H1 (cell line): ENCODE measurements at regions not wholly inside any gene's neighbourhood (a gene's known extent, or its start where the extent isn't known, plus 50 kb on each side); places are given as distances from the start of the nearest gene placed in this dataset.

Source experiments
- CTCF ChIA-PET: fragments of 300-600 bp; sonication (Branson Sonifier 250); formaldehyde crosslinking; loops from one replicate; lab custom pipeline; 2021; ENCODE audit not compliant: partially characterized antibody; lab: Charles Lee
- POLR2A ChIA-PET: fragments of 300-600 bp; sonication (Branson Sonifier 250); formaldehyde crosslinking; loops from one replicate; lab custom pipeline; 2021; ENCODE audit warnings: inconsistent platforms; ENCODE audit not compliant: partially characterized antibody; lab: Charles Lee
- DNase-seq, 2 experiments: peaks; one replicate each; pipeline versions ENCODE4 v3.0.0 to v3.0.0-alpha.2; 2010 to 2022; ENCODE audit warnings: low spot score in 2 of 2, low read depth in 1 of 2, mixed read lengths in 1 of 2
- FAIRE-seq: peaks from 2 replicates; lab custom pipeline; 2011; peaks lifted over from hg19 to GRCh38; lab: Jason Lieb, UNC
- H2AFZ ChIP-seq: 2 replicates; pipeline ENCODE4 v1.8.1; 2012; ENCODE audit warnings: low read length, inconsistent platforms
- H2AK5ac ChIP-seq: 2 replicates; pipeline ENCODE4 v1.6.1; 2013; ENCODE audit warnings: low read depth, low read length
- H2BK120ac ChIP-seq: replicated peaks from 2 replicates; pipeline ENCODE3; 2013; ENCODE audit warnings: low read depth, low read length, inconsistent platforms
- H2BK12ac ChIP-seq: 2 replicates; pipeline ENCODE4 v1.6.1; 2013; ENCODE audit warnings: low read depth, low read length
- H2BK15ac ChIP-seq: 2 replicates; pipeline ENCODE4 v1.6.1; 2013; ENCODE audit warnings: low read length
- H2BK20ac ChIP-seq: 2 replicates; pipeline ENCODE4 v1.6.1; 2013; ENCODE audit warnings: low read length
- H2BK5ac ChIP-seq: 2 replicates; pipeline ENCODE4 v1.6.1; 2013; ENCODE audit warnings: low read depth, low read length
- H3K14ac ChIP-seq: 2 replicates; pipeline ENCODE4 v1.6.1; 2013; ENCODE audit warnings: inconsistent platforms; ENCODE audit not compliant: insufficient read length
- H3K18ac ChIP-seq: 2 replicates; pipeline ENCODE4 v1.6.1; 2013; ENCODE audit warnings: low read length; ENCODE audit errors: extremely low read depth
- H3K23ac ChIP-seq: 2 replicates; pipeline ENCODE4 v1.6.1; 2013; ENCODE audit warnings: inconsistent platforms; ENCODE audit not compliant: insufficient read length
- H3K23me2 ChIP-seq: 2 replicates; pipeline ENCODE4 v1.6.1; 2013; ENCODE audit warnings: low read depth, low read length
- H3K27ac ChIP-seq: 2 replicates; pipeline ENCODE4 v1.6.1; 2011; ENCODE audit warnings: low read depth, low read length, inconsistent platforms
- H3K27me3 ChIP-seq, 4 experiments: replicated peaks in 1 of 4; 1 replicate in 1 of 4; 2 replicates in 3 of 4; pipeline versions ENCODE4 v1.6.1 to v1.8.1; 2011 to 2013; ENCODE audit warnings: low read length in 3 of 4, mild to moderate bottlenecking in 3 of 4, inconsistent platforms in 2 of 4, mixed read lengths in 2 of 4, moderate library complexity in 1 of 4; ENCODE audit not compliant: control insufficient read depth in 3 of 4, insufficient read depth in 3 of 4; ENCODE audit errors: extremely low read depth in 1 of 4
- H3K36me3 ChIP-seq, 4 experiments: 2 replicates each; pipeline versions ENCODE4 v1.6.1 to v1.8.1; 2011 to 2013; ENCODE audit warnings: mild to moderate bottlenecking in 4 of 4, low read length in 3 of 4, moderate library complexity in 2 of 4, control low read depth in 1 of 4, inconsistent platforms in 1 of 4; ENCODE audit not compliant: insufficient read depth in 4 of 4, control insufficient read depth in 2 of 4
- H3K4ac ChIP-seq: replicated peaks from 2 replicates; pipeline ENCODE3; 2013; ENCODE audit warnings: low read length, low read depth, mixed read lengths, inconsistent platforms; ENCODE audit not compliant: insufficient read length
- H3K4me1 ChIP-seq, 4 experiments: replicated peaks in 1 of 4; 1 replicate in 1 of 4; 2 replicates in 3 of 4; pipeline versions ENCODE4 v1.6.1 to v1.8.1; 2011 to 2013; ENCODE audit warnings: low read length in 3 of 4, inconsistent platforms in 2 of 4, mixed read lengths in 1 of 4; ENCODE audit not compliant: insufficient read depth in 4 of 4, control insufficient read depth in 3 of 4
- H3K4me2 ChIP-seq, 2 experiments: 2 replicates each; pipeline versions ENCODE4 v1.6.1 to v1.8.1; 2011 to 2013; ENCODE audit warnings: low read depth in 2 of 2, low read length in 2 of 2, control low read depth in 1 of 2, inconsistent platforms in 1 of 2, mild to moderate bottlenecking in 1 of 2; ENCODE audit not compliant: insufficient read depth in 1 of 2
- H3K4me3 ChIP-seq, 4 experiments: fragments of 200-600, 300-600 bp in 1 of 4; sonication (generic), shearing (Covaris generic), sonication (Bioruptor Twin) in 1 of 4; 2 replicates each; pipeline versions ENCODE4 v1.5.1 to v1.8.1; 2011 to 2016; ENCODE audit warnings: low read length in 4 of 4, low read depth in 3 of 4, control low read depth in 2 of 4, inconsistent platforms in 2 of 4, mild to moderate bottlenecking in 2 of 4, mixed read lengths in 1 of 4, moderate library complexity in 1 of 4; ENCODE audit not compliant: insufficient read depth in 2 of 4; ENCODE audit errors: extremely low read depth in 1 of 4
- H3K56ac ChIP-seq: replicated peaks from 2 replicates; pipeline ENCODE3; 2013; ENCODE audit warnings: low read depth, mild to moderate bottlenecking, mixed read lengths, low read length, inconsistent platforms; ENCODE audit not compliant: insufficient read length
- H3K79me1 ChIP-seq: 2 replicates; pipeline ENCODE4 v1.6.1; 2013; ENCODE audit warnings: low read depth, low read length, control low read depth
- H3K79me2 ChIP-seq, 2 experiments: 2 replicates each; pipeline versions ENCODE4 v1.6.1 to v1.8.1; 2012 to 2013; ENCODE audit warnings: low read length in 2 of 2, mild to moderate bottlenecking in 2 of 2, inconsistent platforms in 1 of 2; ENCODE audit not compliant: insufficient read depth in 2 of 2, control insufficient read depth in 1 of 2
- H3K9ac ChIP-seq, 4 experiments: replicated peaks in 1 of 4; 1 replicate in 1 of 4; 2 replicates in 3 of 4; pipeline versions ENCODE4 v1.6.1 to v1.8.1; 2011 to 2013; ENCODE audit warnings: low read depth in 3 of 4, low read length in 3 of 4, control low read depth in 2 of 4, mild to moderate bottlenecking in 2 of 4, moderate library complexity in 2 of 4, inconsistent platforms in 1 of 4; ENCODE audit errors: extremely low read depth in 1 of 4
- H3K9me3 ChIP-seq, 2 experiments: 2 replicates each; pipeline versions ENCODE4 v1.6.1 to v1.8.1; 2012 to 2013; ENCODE audit warnings: mild to moderate bottlenecking in 2 of 2, moderate library complexity in 2 of 2, control low read depth in 1 of 2, inconsistent platforms in 1 of 2, low read depth in 1 of 2, low read length in 1 of 2, mixed read lengths in 1 of 2; ENCODE audit not compliant: insufficient read depth in 2 of 2
- H4K20me1 ChIP-seq, 2 experiments: replicated peaks in 1 of 2; 2 replicates each; pipeline versions ENCODE3 to v1.8.1; 2011 to 2013; ENCODE audit warnings: inconsistent platforms in 2 of 2, low read length in 2 of 2, mild to moderate bottlenecking in 1 of 2; ENCODE audit not compliant: insufficient read depth in 2 of 2, control insufficient read depth in 1 of 2
- H4K5ac ChIP-seq: 2 replicates; pipeline ENCODE4 v1.6.1; 2013; ENCODE audit warnings: low read length, low read depth, mixed read lengths, inconsistent platforms; ENCODE audit not compliant: insufficient read length
- H4K8ac ChIP-seq: 2 replicates; pipeline ENCODE4 v1.8.0; 2013; ENCODE audit warnings: mild to moderate bottlenecking, moderate library complexity, low read length, inconsistent platforms; ENCODE audit not compliant: insufficient read depth; ENCODE audit errors: extremely low read depth
- H4K91ac ChIP-seq: replicated peaks from 2 replicates; pipeline ENCODE3; 2013; ENCODE audit warnings: low read length, mixed read lengths, inconsistent platforms; ENCODE audit not compliant: insufficient read length
- ASH2L ChIP-seq: fragments of 200-600, 300-600 bp; sonication (generic); IDR thresholded peaks from one replicate; pipeline ENCODE4 v1.7.1; 2017; ENCODE audit warnings: low read length
- ATF2 ChIP-seq: IDR thresholded peaks from 2 replicates; pipeline ENCODE4 v1.6.1; 2012; ENCODE audit warnings: low read length, inconsistent platforms
- ATF3 ChIP-seq: IDR thresholded peaks from 2 replicates; pipeline ENCODE4 v1.6.1; 2011; ENCODE audit warnings: low read depth, mild to moderate bottlenecking, low read length; ENCODE audit not compliant: insufficient read depth
- BRCA1 ChIP-seq: IDR thresholded peaks from 2 replicates; pipeline ENCODE4 v1.6.1; 2012; ENCODE audit warnings: low read depth, low read length, improper control_type of control experiment
- CHD1 ChIP-seq: IDR thresholded peaks from 2 replicates; pipeline ENCODE4 v1.6.1; 2012; ENCODE audit warnings: low read depth, low read length, improper control_type of control experiment
- EGR1 ChIP-seq: IDR thresholded peaks from 2 replicates; pipeline ENCODE4 v1.6.1; 2011; ENCODE audit warnings: low read depth, low read length, borderline replicate concordance
- GABPA ChIP-seq: IDR thresholded peaks from 2 replicates; pipeline ENCODE4 v1.6.1; 2011; ENCODE audit warnings: mild to moderate bottlenecking, low read length, moderate library complexity, borderline replicate concordance; ENCODE audit not compliant: insufficient read depth
- KDM5A ChIP-seq: fragments of 200-600 bp; IDR thresholded peaks from 2 replicates; pipeline ENCODE4 v1.7.1; 2012; ENCODE audit warnings: mild to moderate bottlenecking, low read length, inconsistent platforms, mixed read lengths
- RAD21 ChIP-seq, 2 experiments: IDR thresholded peaks in 1 of 2; conservative IDR thresholded peaks in 1 of 2; 2 replicates each; pipeline ENCODE4 v1.6.1; 2011; ENCODE audit warnings: low read depth in 2 of 2, low read length in 2 of 2, improper control_type of control experiment in 1 of 2, inconsistent platforms in 1 of 2, mild to moderate bottlenecking in 1 of 2, moderate library complexity in 1 of 2
- SP4 ChIP-seq: IDR thresholded peaks from 2 replicates; pipeline ENCODE4 v1.6.1; 2012; ENCODE audit warnings: low read length, inconsistent platforms
- SUZ12 ChIP-seq: fragments of 200-600 bp; sonication (generic); IDR thresholded peaks from 2 replicates; pipeline ENCODE4 v1.6.1; 2012; ENCODE audit warnings: mild to moderate bottlenecking, inconsistent platforms, low read length, moderate library complexity, mixed read lengths
- WGBS, 2 experiments: shearing (Covaris generic) in 1 of 2; methylation state at CpG; one replicate each; pipeline versions ENCODE4 v1.1.6 to v1.1.7; 2013 to 2015; ENCODE audit warnings: low lambda C conversion rate in 2 of 2, mixed read lengths in 2 of 2, inconsistent platforms in 1 of 2, low coverage in 1 of 2, missing lambda C conversion rate in 1 of 2; ENCODE audit not compliant: insufficient replicate concordance in 2 of 2, insufficient coverage in 1 of 2, insufficient read length in 1 of 2; ENCODE audit errors: extremely low coverage in 1 of 2, missing lambda C conversion rate in 1 of 2; 5-methylcytosine and 5-hydroxymethylcytosine counted together

- Histone ChIP-seq H2AFZ (no peak overlapping the region), H3K79me2 (no peaks in the 10 kb centered on the region), H3K36me3 (no peaks in the 10 kb centered on the region), H3K27me3 (no peaks in the 10 kb centered on the region), H2BK5ac (no peak overlapping the region), H3K4me3 (no peak overlapping the region), H2BK120ac (no peak overlapping the region), H3K56ac (no peak overlapping the region), H2AK5ac (no peak overlapping the region), H3K14ac (no peak overlapping the region), H3K4me1 (no peaks in the 10 kb centered on the region), H3K4ac (no peak overlapping the region), H3K23ac (no peak overlapping the region), H4K20me1 (no peaks in the 10 kb centered on the region), H3K9ac (no peak overlapping the region), H3K79me1 (no peaks in the 10 kb centered on the region), H4K91ac (no peak overlapping the region), H2BK20ac (no peak overlapping the region), H4K5ac (no peak overlapping the region), H3K9me3 (no peaks in the 10 kb centered on the region), H2BK15ac (no peak overlapping the region), H3K23me2 (no peaks in the 10 kb centered on the region; the same call in 1 of the 2 replicates), H3K18ac (no peak overlapping the region), H2BK12ac (no peak overlapping the region)
- CTCF ChIA-PET, result interaction anchor here (0.6 kb wide), 2 partner anchors 314 to 541 kb away, joined by 4 read pairs; no protein-coding TSS in a partner anchor
- 100% methylated on average over 1 of the region's 1 CpG; no CpG with 5 or more reads in 1 of the 2 experiments for WGBS, 2 experiments
- no peak for DNase-seq
- TF ChIP-seq SUZ12, result no peak
- TF ChIP-seq ATF3, result no peak
- no peak for TF ChIP-seq ASH2L
- TF ChIP-seq CHD1, result no peak
- TF ChIP-seq RAD21 (IDR thresholded peaks at IDR 0.05 in 1 of 2, conservative IDR thresholded peaks at IDR 0.05 in 1 of 2; ENCODE audit: low read depth in 2 of 2, low read length in 2 of 2), result no peak
- TF ChIP-seq EGR1, result no peak
- no peak for TF ChIP-seq ATF2
- TF ChIP-seq SP4, result no peak
- TF ChIP-seq KDM5A, result no peak
- TF ChIP-seq GABPA, result no peak
- TF ChIP-seq BRCA1, result no peak
- TF ChIP-seq, all 59 proteins: peak for 0
- Histone ChIP-seq H3K27ac (no peak overlapping the region), H3K4me2 (no peak overlapping the region), H4K8ac (no peak overlapping the region)
- POLR2A ChIA-PET, result no interaction called here
- FAIRE-seq, result no peak
Measured at GRCh38 chr16:62539657-62540056, 503.4 kb upstream of the CDH8 start.
